NCI-H1105 treated with DMSO at 0.1 percent for 48 hours (cell line): ENCODE measurements at regions not wholly inside any gene's neighbourhood (a gene's known extent, or its start where the extent isn't known, plus 50 kb on each side); places are given as distances from the start of the nearest gene placed in this dataset.

ENCODE experiments used
- DNase-seq: peaks from one replicate; lab custom pipeline; 2025; lab: John Stamatoyannopoulos, UW

DNA sequence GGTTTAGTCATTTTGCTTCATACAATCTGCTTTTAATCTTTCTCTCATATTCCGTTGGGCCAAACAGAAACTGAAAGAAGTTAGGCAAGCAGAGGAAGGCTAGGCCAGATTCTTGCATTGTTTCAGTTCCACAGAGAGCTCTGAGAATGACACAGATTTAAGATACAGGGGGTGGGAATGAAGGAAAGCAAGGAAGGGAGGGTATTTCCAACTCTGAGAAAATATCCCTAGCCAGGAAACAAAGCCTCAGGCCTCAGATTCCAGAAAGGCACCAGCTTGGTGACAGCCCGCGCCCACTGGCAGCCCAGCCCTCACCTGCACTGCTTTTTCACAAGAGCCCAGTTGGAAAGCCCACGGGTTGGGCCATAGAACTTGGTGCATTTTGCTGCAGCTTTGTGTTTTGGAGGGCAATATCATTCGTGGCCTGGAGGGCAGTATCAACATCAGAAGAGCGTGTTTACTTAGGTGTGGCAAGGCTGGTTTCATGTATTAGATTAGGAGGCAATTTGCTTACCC, 63.5 kb downstream of the ENC1 start:
- DNase-seq, result no peak

DNA sequence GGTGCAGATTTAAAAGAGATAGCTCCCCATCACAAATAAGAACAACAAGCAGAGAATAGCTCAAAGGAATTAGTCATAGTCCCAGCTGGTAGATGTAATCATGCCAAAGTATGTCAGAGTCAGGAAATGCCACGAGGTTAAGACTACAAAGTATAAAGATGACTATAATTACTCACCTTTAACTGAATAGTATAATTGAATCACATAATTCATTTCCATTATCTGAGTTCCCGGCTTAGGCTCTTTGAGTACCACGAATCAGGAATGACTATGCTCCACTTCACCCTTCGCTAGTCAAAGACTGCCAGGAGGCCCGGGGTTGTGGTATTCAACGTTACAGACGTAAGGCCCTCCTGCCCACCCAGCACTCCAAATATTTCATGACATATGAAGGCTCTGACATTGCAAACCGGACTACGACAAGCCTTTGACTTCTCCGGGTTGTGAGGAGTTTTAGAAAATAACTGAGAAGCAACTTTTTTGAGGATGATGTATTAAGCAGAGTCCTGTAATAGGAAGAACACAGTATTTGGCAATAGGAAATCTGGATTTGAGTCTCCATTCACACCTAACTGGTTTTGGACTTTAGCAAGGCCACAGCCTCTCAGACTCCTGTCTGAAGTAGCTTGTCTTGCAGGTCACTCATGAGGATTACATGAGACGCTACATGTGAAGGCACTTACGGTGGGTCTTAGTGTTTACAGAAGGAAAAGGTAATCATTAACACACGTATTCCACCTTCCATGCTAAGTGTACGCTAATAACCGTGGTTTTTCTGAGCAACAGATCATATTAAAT, 64.6 kb downstream of the ENC1 start:
- no peak for DNase-seq

DNA sequence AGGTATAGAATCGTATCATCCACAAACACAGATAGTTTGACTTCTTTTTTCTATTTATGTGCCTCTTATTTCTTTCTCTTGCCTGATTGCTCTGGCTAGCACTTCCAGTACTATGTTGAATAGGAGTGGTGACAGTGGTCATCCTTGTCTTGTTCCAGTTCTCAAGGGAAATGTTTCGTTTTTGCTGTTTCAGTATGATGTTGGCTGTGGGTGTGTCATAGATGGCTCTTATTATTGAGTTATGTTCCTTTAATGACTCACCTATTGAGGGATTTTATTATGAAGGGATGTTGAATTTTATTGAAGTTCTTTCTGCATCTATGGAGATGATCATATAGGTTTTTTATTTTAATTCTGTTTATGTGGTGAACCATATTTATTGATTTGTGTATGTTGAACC, 70.3 kb downstream of the ENC1 start:
- no peak for DNase-seq

DNA sequence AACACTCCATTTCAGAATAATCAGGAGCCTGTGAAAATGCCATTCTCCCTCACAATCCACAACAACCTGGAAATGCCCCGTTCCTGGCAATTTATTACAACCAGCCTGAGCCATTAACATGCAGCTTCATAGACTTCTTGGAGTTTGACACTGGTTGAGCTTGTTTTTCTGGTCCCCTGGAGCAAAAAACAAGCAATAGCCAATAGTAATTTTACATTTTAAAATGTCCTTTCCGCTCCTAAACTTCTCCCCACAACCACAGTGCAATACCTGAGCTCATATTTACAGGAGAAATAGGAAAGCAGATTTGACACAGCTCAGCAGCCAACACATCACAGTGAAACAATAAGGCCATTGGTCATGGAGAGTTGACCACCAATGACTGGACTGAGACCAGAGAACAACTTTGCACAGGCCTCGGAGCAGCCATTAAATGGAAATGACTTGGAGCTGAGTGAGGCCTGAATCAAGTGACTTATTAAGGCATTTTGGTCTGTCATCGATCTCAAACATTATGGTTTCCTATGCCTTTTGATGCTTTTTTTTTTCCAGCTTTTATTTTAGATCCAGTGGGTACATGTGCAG, 73.0 kb downstream of the ENC1 start:
- DNase-seq, result no peak

DNA sequence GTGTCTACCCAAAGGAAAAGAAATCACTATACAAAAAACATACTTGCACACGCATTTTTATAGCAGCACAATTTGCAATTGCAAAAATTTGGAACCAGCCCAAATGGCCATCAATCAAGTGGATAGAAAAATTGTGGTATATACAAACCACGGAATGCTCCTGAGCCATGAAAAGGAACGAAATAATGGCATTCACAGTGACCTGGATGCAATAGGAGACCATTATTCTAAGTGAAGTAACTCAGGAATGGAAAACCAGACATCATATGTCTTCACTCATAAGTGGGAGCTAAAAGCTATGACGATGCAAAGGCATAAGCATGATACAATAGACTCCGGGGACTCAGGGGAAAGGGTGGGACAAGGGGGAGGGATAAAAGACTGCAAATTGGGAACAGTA, 78.4 kb downstream of the ENC1 start:
- DNase-seq, result no peak

DNA sequence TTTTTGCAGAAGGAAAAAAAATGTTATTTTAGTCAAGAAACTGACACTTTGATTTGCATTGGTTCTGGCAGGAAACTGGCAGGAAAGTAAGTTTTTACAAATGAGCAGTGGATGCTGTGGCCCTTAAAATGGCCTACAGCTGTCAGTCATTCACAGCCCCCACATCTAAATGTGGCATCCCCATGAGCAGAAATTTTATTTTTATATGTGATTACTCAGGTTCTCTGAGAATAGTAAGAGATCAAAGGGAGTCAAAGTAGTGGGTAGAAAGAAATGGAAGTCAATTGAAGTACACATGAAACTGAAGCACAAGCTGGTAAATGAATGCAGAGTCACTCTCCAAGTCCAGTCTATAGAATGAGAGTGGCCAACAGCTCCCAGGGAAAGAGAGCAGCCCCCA, 80.3 kb downstream of the ENC1 start:
- DNase-seq, result no peak

DNA sequence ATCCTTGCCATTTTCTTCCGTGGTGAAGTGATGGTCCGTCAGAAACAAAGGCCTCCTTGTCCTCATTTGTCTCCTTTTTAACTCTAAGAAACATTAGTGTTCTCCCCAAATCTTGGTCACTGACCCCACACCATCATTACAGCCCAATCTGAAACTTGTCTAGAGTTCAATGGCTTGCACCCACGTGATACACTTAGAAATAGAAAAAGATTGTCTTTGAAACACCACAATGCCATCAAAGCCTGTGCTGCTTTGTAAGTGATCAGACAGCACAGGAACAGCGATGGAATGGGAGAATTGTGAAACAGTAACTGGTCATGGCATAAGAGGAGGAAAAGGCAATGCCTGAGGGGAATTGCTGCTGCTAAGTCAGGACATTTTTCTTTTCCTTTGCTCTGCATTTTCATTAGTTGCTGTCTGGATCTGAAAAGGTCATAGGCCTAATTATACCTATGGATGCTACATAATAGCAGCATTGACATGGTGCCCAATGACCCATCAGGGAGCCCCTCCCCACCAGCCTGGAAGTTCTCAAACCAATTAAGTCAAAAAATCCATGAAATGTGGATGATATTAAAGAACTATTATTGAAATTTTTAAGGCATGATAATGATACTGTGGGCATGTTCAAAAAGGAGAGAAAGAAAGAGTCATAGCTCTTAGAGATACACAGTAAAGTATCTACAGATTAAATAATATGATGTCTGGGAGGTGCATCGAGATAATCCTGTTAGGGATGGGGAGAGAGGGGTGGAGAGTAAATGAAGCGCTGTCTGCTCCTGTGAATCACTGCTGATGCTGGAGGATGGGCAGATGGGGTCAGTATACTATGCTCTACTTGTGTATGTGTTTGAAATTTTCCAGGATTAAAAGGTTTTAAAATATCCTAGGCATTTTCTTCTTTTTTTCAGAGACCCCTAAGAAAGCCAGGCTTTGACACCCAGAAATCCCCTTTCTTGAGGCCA, 83.6 kb downstream of the ENC1 start:
- no peak for DNase-seq

DNA sequence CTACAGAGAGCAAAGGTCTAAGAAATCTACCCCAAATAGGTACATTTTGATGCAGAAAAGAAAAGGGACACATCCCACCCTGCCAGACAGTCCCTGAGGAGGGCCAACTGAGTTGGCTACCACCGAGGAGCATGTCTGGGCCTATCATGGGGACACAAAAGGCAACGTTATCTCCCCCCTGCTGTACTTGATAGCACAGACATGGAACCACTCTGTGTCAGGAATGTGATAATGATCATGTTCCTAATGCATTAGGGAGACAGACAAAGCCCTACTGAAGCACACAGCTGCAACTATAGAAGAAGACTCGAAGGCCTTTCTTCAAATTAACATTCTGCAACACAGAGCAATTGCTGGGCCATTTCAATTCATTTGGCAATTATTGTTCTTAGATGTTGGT, 84.5 kb downstream of the ENC1 start:
- no peak for DNase-seq

DNA sequence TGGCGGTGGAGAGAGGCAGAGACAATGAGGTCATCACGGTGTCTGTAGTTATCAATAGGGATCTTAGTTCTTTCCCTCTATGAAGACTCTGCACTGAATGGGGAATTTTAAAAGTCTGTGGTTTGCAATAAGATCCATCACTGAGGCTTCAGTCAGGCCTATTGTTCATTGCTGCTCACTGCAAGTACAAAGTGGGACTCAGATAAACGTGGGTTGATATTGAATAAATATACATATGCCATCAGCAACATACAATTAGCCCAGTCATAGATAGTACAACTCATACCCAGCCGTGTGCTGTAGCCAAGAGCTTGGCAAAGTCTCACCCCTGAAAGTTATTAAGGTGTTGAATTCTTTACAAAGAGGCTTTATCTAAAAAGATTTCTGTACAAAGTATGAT, 88.4 kb downstream of the ENC1 start:
- no peak for DNase-seq

DNA sequence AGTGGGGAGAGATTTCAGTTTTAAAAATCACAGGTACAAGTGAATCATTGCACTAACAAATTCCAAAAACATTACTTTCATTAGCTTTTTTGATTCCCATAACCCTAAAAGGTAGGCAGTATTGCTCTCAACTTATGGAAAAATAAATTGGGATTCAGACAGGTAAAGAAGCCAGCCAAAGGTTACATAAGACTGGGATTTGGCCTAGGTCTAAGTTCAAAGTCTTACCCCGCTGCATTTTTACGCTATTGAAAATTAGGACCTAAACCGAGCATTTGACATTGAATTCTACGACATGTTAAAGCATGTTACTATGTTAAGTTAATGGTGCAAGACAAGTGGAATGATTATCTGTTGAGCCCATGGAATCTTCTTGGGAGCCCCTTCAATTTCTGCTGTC, 89.6 kb downstream of the ENC1 start:
- no peak for DNase-seq

DNA sequence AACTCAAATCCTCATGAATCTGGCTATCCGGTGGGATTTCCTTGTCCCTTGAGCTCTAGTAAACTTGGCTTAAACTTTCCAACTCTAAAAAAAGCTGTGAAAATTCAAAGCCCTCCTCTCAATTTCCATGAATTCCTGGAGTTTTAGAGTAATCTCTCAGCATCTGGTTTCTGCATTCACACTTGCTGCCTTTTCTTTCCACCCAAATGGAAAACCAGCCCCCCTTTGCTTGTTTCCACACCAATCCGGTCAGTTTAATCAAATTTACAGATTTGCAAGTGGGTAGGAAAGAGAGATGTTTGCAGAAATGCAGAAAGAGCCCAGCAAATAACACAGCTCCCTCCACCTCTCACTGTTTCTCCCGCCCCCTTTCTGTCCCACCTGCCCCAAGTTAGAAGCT, 91.1 kb downstream of the ENC1 start:
- DNase-seq, result no peak

DNA sequence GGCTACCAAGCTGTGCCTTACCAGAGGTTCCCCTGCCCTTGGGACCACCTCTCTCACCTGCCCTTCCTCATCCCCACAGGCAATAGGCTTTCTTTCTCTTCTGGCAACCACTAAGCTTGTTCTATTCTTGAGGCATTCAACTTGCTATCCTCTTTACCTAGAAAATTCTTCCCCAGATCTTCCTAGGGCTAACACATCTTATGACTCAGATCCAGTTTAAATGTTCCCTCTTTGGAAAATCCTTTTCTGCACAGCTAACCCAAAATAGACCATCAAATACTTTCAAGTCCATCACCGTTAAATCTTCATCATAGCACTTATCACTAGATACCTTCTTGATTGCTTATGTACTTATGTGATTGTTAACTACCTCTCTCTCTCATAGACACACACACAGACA, 93.7 kb downstream of the ENC1 start:
- no peak for DNase-seq

DNA sequence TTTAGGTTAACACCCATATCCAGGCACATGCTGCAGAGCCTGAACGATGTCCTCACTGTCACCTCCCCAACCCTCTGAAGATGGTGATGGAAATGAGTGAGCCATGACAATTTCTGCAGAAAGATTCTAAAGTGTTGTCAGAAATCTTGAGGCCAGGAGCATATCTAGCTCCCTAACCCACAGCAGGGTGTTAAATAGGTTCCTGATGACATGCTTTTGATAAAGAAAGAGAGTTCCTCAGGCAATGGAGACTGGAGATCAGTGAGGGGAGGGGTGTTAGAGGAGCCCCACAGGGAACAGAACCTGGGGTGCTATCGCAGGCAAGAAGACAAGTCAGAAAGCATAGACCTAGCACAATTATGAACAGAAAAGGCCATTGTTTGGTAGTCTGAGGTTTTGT, 95.7 kb downstream of the ENC1 start:
- DNase-seq, result no peak

DNA sequence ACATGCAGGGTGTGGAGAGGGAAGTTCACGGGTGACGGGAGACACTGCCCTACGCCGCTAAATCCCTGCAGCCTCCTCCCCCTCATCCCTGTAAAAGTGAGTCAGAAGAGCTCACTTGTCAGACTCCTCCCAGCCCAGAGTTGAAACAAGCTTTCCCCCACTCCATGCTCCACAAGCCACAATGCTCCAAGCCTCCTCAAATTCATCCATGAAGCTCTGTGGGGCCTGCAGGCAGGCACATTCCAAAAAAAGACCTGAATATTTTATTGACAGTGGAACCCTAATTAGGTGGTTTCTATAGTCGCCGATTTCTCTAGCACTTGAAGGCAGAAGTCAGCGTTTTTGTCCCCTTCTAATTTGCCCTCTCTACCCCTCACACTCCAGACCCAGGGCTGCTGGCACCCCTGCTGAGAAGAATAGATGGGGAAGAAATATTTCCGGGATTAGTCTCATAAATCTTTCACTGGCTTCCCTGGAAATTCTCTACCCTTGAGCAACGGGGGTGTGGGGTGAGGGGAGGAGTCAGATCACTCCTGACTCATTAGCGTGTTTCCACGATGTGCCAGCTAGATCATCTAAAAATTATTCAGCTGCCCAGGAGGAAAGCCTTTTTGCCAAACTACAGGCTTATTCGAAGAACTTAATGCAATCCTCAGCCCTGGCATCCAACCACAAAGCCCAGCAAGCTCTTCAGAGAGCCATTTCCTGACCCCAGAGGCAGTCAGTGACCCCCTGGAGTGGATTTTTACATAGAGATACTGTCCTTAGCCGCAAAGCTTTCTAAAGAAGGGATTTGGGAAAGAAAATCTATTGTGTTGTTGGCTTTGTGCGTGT, 97.1 kb downstream of the ENC1 start:
- no peak for DNase-seq

DNA sequence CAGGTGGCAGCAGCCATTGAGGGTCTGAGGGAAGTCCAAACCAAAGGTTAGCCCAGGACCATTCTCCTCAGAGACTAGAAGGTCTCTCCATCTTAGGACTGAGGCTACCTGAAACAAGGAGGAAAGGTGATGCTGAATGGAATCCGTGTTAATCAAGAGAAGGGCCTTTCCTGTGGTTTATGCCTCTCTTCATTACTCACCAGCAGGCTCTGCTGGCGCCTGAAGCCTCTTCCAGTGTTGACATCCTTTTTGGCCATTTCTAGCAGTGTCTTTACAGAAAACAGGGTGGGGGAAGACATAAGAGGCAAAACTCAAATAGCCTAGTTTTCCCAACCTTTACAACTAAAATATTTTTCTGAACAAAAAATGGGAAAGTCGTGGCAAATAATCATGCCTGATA, 98.0 kb downstream of the ENC1 start:
- no peak for DNase-seq

DNA sequence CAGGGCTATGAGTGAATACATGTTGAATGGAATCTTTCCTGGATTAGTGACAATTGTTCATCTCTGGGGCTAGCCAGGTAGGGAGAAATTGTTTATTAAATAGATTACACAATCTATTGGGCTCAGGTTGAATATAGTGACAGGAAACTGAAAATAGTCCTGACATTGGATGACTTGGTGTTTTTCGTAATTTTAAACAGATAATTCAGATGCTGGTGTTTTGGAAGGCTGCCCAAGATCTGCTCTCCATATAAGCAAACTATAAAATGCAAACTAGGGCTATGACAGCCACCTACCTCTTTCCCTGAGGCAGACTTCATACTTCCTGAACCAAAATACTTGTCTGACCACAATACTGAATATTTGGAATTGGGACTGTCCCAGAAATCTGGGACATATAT, 99.1 kb downstream of the ENC1 start:
- DNase-seq, result no peak

DNA sequence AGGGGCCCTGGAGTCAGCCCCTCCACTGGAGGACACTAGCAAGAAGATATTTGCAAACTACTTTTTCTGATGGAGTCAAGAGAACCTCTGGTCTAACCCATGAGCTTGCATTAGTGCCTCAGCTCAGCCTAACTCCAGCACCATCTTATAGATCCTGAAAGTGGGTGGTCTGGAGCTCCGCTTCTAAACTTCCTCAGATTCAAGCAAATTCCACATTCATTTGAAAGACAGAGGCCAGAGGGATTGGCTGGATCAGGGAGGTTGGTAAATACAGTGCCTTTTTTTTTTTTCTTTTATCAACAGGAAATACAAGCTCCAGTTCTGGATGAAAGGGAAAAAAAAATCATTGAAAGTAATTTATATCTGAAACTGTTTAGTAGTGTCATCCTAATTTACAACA, 99.9 kb downstream of the ENC1 start:
- DNase-seq, result no peak

DNA sequence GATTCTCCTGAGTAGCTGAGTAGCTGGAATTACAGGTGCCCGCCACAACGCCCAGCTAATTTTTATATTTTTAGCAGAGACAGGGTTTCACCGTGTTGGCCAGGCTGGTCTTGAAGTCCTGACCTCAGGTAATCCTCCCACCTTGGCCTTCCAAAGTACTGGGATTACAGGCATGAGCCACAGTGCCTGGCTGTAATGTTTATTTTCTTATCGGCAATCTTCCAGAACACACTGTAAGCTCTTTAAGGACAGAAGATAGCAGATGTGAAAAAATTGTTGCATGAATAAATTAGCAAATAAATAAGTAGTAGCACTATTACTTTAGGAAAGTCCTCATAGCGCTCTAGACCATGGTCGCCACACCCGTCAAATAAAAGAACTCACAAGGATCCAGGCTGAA, 100.5 kb downstream of the ENC1 start:
- no peak for DNase-seq

DNA sequence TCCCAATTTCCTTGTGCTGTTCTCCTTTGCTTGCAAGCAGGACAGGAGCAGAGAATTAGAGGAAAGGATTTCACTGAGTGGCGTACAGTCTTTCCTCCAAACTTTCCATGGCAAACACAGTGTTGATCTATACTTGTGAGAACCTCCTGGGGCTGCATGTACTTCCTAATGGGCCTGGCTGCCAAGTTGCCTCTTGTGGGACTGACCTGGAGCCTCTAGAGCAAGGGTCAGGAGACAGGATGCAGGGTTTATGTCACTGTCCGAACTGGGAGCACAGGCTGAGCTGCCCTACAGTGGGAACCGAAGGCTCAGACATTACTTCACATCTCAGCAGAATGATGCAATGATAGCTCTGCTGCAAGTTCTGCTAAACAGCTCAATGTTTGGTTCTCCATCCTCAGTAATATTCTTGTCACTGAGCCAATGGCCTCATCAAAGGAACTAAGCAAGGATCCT, 102.3 kb downstream of the ENC1 start:
- DNase-seq, result no peak

DNA sequence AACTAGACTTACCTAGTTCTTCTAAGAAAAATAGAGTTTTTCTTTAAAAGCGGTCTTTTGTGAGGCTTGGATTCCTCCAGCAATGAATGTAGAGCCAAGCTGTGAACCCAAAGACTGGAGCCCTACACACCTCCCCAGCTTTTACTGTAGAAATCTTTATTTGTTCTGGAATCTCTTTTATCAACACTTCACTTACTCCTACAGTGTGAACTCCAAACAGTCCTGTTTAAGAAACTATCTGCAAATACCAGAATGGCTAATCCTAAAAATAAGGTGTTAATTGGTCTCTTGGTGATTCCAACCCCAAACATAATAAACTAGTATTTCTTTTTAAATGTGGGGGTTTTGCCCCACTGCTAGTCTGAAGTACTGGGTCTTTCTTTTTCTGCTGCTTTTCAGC, 103.9 kb downstream of the ENC1 start:
- DNase-seq, result no peak

DNA sequence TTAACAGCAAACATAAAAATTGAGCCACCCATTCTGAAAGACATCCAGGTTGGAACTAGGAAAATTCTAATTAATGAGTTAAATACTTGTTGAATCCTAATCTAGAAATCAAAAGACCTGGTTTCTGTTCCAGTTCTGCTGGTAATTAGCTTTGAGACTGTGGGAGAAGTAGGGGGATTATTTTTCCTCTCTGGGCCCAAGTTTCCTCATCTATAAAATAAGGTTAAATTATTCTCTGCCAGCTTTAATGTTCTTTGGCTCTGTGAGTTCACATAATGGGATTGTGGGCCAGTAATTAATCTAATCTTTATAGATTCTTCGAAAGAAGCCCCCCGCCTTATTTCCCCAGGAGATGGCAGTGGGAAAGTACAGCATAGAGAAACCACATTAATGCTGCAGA, 104.6 kb downstream of the ENC1 start:
- DNase-seq, result no peak
